Hepatocyte (in vitro differentiated cells): ENCODE measurements at regions not wholly inside any gene's neighbourhood (a gene's known extent, or its start where the extent isn't known, plus 50 kb on each side); places are given as distances from the start of the nearest gene placed in this dataset.

Experiments
- DNase-seq: peaks from one replicate; pipeline ENCODE4 v3.0.0-alpha.2; 2016; ENCODE audit warnings: low spot score
- H2AFZ ChIP-seq: fragments of 200-600 bp; sonication (generic); 2 replicates; pipeline ENCODE4 v1.6.0; 2016; ENCODE audit warnings: antibody characterized with exemption, mild to moderate bottlenecking
- H3K27ac ChIP-seq: fragments of 200-600 bp; sonication (generic); 2 replicates; pipeline ENCODE4 v1.5.1; 2016; ENCODE audit warnings: mild to moderate bottlenecking
- H3K27me3 ChIP-seq: fragments of 200-600 bp; sonication (generic); 2 replicates; pipeline ENCODE4 v1.6.1; 2016
- H3K36me3 ChIP-seq: fragments of 200-600 bp; sonication (generic); replicated peaks from 2 replicates; pipeline ENCODE4 v1.5.1; 2016; ENCODE audit warnings: low read depth; ENCODE audit not compliant: insufficient read depth
- H3K4me1 ChIP-seq: fragments of 200-600 bp; sonication (generic); 2 replicates; pipeline ENCODE4 v1.5.1; 2016; ENCODE audit warnings: mild to moderate bottlenecking, moderate library complexity; ENCODE audit not compliant: insufficient read depth
- H3K4me2 ChIP-seq: fragments of 200-600 bp; sonication (generic); 2 replicates; pipeline ENCODE4 v1.6.0; 2016
- H3K4me3 ChIP-seq: fragments of 200-600 bp; sonication (generic); 2 replicates; pipeline ENCODE4 v1.5.1; 2016; ENCODE audit warnings: mild to moderate bottlenecking
- H3K79me2 ChIP-seq: fragments of 200-600 bp; sonication (generic); 2 replicates; pipeline ENCODE4 v1.6.0; 2017; ENCODE audit warnings: mild to moderate bottlenecking
- H3K9me2 ChIP-seq: fragments of 200-600 bp; sonication (generic); replicated peaks from 2 replicates; pipeline ENCODE4 v1.6.0; 2017; ENCODE audit warnings: mild to moderate bottlenecking; ENCODE audit not compliant: insufficient read depth
- H3K9me3 ChIP-seq: fragments of 200-600 bp; sonication (generic); 2 replicates; pipeline ENCODE4 v1.5.1; 2016; ENCODE audit warnings: low read depth, mild to moderate bottlenecking
- H4K20me1 ChIP-seq: fragments of 200-600 bp; sonication (generic); 2 replicates; pipeline ENCODE4 v1.6.0; 2016; ENCODE audit warnings: mild to moderate bottlenecking; ENCODE audit not compliant: insufficient read depth, poor library complexity, severe bottlenecking
- EZH2 ChIP-seq: fragments of 200-600 bp; sonication (generic); IDR thresholded peaks from 2 replicates; pipeline ENCODE4 v1.6.1; 2016; ENCODE audit warnings: antibody characterized with exemption, mild to moderate bottlenecking, borderline replicate concordance
- EZH2phosphoT487 ChIP-seq: fragments of 200-600 bp; sonication (generic); IDR thresholded peaks from one replicate; pipeline ENCODE4 v1.6.1; 2018; ENCODE audit warnings: antibody characterized with exemption, mild to moderate bottlenecking, low read depth, moderate library complexity; ENCODE audit not compliant: unreplicated experiment, severe bottlenecking
- WGBS: methylation state at CpG from one replicate; pipeline ENCODE4 v1.1.6; 2016; ENCODE audit warnings: low lambda C conversion rate; ENCODE audit errors: missing lambda C conversion rate; 5-methylcytosine and 5-hydroxymethylcytosine counted together
- TF ChIP-seq, protein P1 (sequence below): fragments of 200-600 bp; sonication (generic); IDR thresholded peaks from 2 replicates; pipeline ENCODE4 v1.5.1; 2016; ENCODE audit warnings: antibody characterized with exemption, mild to moderate bottlenecking; ENCODE audit not compliant: poor library complexity

DNA sequence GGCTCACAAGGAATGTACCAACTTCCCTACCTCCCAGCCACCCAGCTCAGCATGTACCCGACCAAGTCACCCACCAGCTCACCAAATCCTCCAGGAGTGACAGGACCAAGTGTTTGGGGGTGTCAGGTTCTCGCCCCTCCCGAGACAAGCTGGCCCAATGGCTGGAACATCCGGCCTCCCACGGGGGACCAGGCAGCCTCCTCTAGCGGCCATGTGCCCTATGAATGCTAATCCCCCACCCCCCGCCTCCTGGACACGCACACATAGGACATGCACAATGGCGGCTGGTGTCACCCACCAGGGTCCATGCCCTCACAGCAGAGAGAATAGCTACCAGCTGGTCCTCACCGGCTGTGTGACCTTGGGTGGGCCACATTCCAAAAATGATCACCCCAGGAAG is 151.0 kb downstream of the MN1 start:
- no peak for DNase-seq
- WGBS, result 88% methylated on average over 10 of the region's 10 CpGs
- H2AFZ ChIP-seq, result no peak overlapping the region
- H3K79me2 ChIP-seq, result no peaks in the 10 kb centered on the region
- H4K20me1 ChIP-seq, result no peaks in the 10 kb centered on the region
- TF ChIP-seq, protein P1, sequence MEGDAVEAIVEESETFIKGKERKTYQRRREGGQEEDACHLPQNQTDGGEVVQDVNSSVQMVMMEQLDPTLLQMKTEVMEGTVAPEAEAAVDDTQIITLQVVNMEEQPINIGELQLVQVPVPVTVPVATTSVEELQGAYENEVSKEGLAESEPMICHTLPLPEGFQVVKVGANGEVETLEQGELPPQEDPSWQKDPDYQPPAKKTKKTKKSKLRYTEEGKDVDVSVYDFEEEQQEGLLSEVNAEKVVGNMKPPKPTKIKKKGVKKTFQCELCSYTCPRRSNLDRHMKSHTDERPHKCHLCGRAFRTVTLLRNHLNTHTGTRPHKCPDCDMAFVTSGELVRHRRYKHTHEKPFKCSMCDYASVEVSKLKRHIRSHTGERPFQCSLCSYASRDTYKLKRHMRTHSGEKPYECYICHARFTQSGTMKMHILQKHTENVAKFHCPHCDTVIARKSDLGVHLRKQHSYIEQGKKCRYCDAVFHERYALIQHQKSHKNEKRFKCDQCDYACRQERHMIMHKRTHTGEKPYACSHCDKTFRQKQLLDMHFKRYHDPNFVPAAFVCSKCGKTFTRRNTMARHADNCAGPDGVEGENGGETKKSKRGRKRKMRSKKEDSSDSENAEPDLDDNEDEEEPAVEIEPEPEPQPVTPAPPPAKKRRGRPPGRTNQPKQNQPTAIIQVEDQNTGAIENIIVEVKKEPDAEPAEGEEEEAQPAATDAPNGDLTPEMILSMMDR, result no peak
- TF ChIP-seq EZH2phosphoT487 (no peak), EZH2 (no peak)
- H3K9me2 ChIP-seq, result no peaks in the 10 kb centered on the region
- no peak overlapping the region for H3K27ac ChIP-seq
- no peaks in the 10 kb centered on the region for H3K36me3 ChIP-seq
- no peaks in the 10 kb centered on the region for H3K9me3 ChIP-seq
- H3K4me2 ChIP-seq, result no peak overlapping the region
- H3K4me3 ChIP-seq, result no peak overlapping the region
- peaks cover 9% of the 10 kb centered on the region for H3K4me1 ChIP-seq
- H3K27me3 ChIP-seq, result no peaks in the 10 kb centered on the region

DNA sequence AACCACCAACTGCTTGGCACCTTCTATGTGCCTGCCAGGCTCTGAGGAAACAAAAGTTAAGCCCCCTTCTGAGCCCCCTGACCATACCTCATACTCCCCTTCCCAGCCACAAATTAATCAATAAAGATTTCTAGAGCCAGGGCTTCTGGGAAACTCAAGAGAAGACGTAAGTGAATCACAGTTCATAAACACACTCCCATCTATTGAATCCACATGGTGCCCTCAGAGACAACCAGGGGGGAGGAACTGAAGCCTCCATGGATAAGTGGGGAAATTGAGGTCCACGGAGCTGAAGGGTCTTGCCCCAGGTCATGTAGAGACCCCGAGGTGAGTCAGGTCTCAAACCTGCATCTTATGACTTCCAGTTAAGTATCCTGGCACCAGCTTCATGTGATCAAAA is 150.6 kb downstream of the MN1 start:
- 72% methylated on average over 3 of the region's 3 CpGs for WGBS

DNA sequence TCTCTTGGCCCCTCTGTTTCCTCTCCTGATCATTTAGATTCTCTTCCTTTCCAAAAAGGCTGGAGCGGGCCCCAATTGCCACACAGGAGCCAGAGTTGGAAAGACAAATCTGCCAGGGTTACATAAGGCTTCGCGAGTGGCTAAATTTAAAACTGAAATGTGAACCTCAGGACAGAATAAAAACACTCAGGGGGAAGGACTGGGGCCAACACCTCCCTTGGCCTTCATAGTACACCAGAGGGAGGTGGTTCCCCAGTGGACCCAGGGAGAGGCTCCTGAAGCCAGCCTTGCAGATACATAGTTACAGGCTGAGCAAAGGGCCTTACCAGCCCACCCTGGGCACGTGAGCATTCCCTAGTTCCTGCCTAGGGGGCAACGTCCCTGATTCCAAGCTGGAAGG is 150.1 kb downstream of the MN1 start:
- Histone ChIP-seq H3K27me3 (no peaks in the 10 kb centered on the region), H3K9me2 (no peaks in the 10 kb centered on the region), H3K4me3 (no peak overlapping the region), H3K36me3 (no peaks in the 10 kb centered on the region), H3K79me2 (no peaks in the 10 kb centered on the region), H3K9me3 (no peaks in the 10 kb centered on the region), H2AFZ (no peak overlapping the region), H3K4me1 (peaks cover 9% of the 10 kb centered on the region), H3K4me2 (no peak overlapping the region), H3K27ac (no peak overlapping the region), H4K20me1 (no peaks in the 10 kb centered on the region)
- 68% methylated on average over 5 of the region's 5 CpGs for WGBS
- no peak for DNase-seq
- TF ChIP-seq, protein P1, result no peak
- no peak for TF ChIP-seq EZH2
- TF ChIP-seq EZH2phosphoT487, result no peak

More for the DNA sequence above, 150.6 kb downstream of the MN1 start:
- Histone ChIP-seq H3K27me3 (no peaks in the 10 kb centered on the region), H3K79me2 (no peaks in the 10 kb centered on the region), H4K20me1 (no peaks in the 10 kb centered on the region), H2AFZ (no peak overlapping the region), H3K27ac (no peak overlapping the region), H3K4me1 (peaks cover 9% of the 10 kb centered on the region), H3K4me2 (no peak overlapping the region), H3K36me3 (no peaks in the 10 kb centered on the region), H3K9me3 (no peaks in the 10 kb centered on the region), H3K4me3 (no peak overlapping the region), H3K9me2 (no peaks in the 10 kb centered on the region)
- TF ChIP-seq EZH2 (no peak), EZH2phosphoT487 (no peak)
- TF ChIP-seq, protein P1, result no peak
- no peak for DNase-seq
